SH-SY5Y (cell line): ENCODE measurements at regions not wholly inside any gene's neighbourhood (a gene's known extent, or its start where the extent isn't known, plus 50 kb on each side); places are given as distances from the start of the nearest gene placed in this dataset.

Experiments used
- GATA2 ChIP-seq: IDR thresholded peaks from 2 replicates; pipeline ENCODE4 v1.6.1; 2011; ENCODE audit warnings: mild to moderate bottlenecking, low read depth, low read length
- GATA3 ChIP-seq: IDR thresholded peaks from 2 replicates; pipeline ENCODE4 v1.6.1; 2011; ENCODE audit warnings: low read depth, mild to moderate bottlenecking, low read length, moderate library complexity

- TF ChIP-seq GATA2 (no peak), GATA3 (no peak)
These were observed 381.4 kb upstream of the PROX1 start for GRCh38 chr1:213606252-213606820.
